Smooth muscle cell (in vitro differentiated cells): ENCODE measurements at regions not wholly inside any gene's neighbourhood (a gene's known extent, or its start where the extent isn't known, plus 50 kb on each side); places are given as distances from the start of the nearest gene placed in this dataset.

ENCODE experiments used
- DNase-seq: peaks from one replicate; lab custom pipeline; 2025; ENCODE audit not compliant: unreplicated experiment; lab: John Stamatoyannopoulos, UW
- H2AFZ ChIP-seq: fragments of 200-600 bp; sonication (generic); 2 replicates; pipeline ENCODE4 v1.6.0; 2016; ENCODE audit warnings: antibody characterized with exemption, low read depth, mild to moderate bottlenecking
- H3F3A ChIP-seq: fragments of 200-600 bp; sonication (generic); 2 replicates; pipeline ENCODE4 v1.6.0; 2017; ENCODE audit warnings: antibody characterized with exemption, low read depth
- H3K27ac ChIP-seq: fragments of 200-600 bp; sonication (generic); 2 replicates; pipeline ENCODE4 v1.5.1; 2016; ENCODE audit warnings: low read depth, mild to moderate bottlenecking
- H3K27me3 ChIP-seq: fragments of 200-600 bp; sonication (generic); 2 replicates; pipeline ENCODE4 v1.6.1; 2016; ENCODE audit warnings: low read depth, mild to moderate bottlenecking
- H3K36me3 ChIP-seq: fragments of 200-600 bp; sonication (generic); 2 replicates; pipeline ENCODE4 v1.5.1; 2016; ENCODE audit warnings: low read depth
- H3K4me1 ChIP-seq: fragments of 200-600 bp; sonication (generic); 2 replicates; pipeline ENCODE4 v1.5.1; 2016; ENCODE audit warnings: low read depth
- H3K4me2 ChIP-seq: fragments of 200-600 bp; sonication (generic); 2 replicates; pipeline ENCODE4 v1.6.0; 2016; ENCODE audit warnings: mild to moderate bottlenecking
- H3K4me3 ChIP-seq: fragments of 200-600 bp; sonication (generic); 2 replicates; pipeline ENCODE4 v1.5.1; 2016; ENCODE audit warnings: mild to moderate bottlenecking
- H3K79me2 ChIP-seq: fragments of 200-600 bp; sonication (generic); 2 replicates; pipeline ENCODE4 v1.6.0; 2016; ENCODE audit warnings: low read depth, mild to moderate bottlenecking
- H3K9ac ChIP-seq: fragments of 200-600 bp; sonication (generic); 2 replicates; pipeline ENCODE4 v1.6.0; 2016; ENCODE audit warnings: low read depth
- H3K9me3 ChIP-seq: fragments of 200-600 bp; sonication (generic); replicated peaks from 2 replicates; pipeline ENCODE4 v1.5.1; 2016; ENCODE audit warnings: low read depth
- H4K20me1 ChIP-seq: fragments of 200-600 bp; sonication (generic); 2 replicates; pipeline ENCODE4 v1.6.0; 2016; ENCODE audit warnings: low read depth
- CTCF ChIP-seq: fragments of 200-600 bp; sonication (generic); IDR thresholded peaks from 2 replicates; pipeline ENCODE4 v1.5.1; 2017; ENCODE audit warnings: borderline replicate concordance, mild to moderate bottlenecking, antibody characterized with exemption; ENCODE audit not compliant: insufficient read depth, poor library complexity, severe bottlenecking
- WGBS: methylation state at CpG from one replicate; pipeline ENCODE4 v1.1.7; 2016; ENCODE audit warnings: low lambda C conversion rate; 5-methylcytosine and 5-hydroxymethylcytosine counted together

GRCh38 chr9:129356871-129357772, 179.1 kb upstream of the IER5L start:
- Histone ChIP-seq H3K79me2 (no peaks in the 10 kb centered on the region), H3F3A (no peaks in the 10 kb centered on the region), H3K27ac (no peak overlapping the region), H3K36me3 (no peaks in the 10 kb centered on the region), H3K27me3 (no peaks in the 10 kb centered on the region), H3K4me2 (no peak overlapping the region), H3K9ac (no peak overlapping the region), H4K20me1 (no peaks in the 10 kb centered on the region), H3K9me3 (no peaks in the 10 kb centered on the region), H3K4me3 (no peak overlapping the region), H2AFZ (no peak overlapping the region), H3K4me1 (peaks cover 20% of the 10 kb centered on the region)
- WGBS: 97% methylated on average over 16 of the region's 18 CpGs
- no peak for DNase-seq
- TF ChIP-seq CTCF: no peak

GRCh38 chr9:129355631-129356030, 177.6 kb upstream of the IER5L start:
- no peaks in the 10 kb centered on the region for H3K27me3 ChIP-seq
- H3K9me3 ChIP-seq: no peaks in the 10 kb centered on the region
- H3K36me3 ChIP-seq: no peaks in the 10 kb centered on the region
- H2AFZ ChIP-seq: no peak overlapping the region
- H3K79me2 ChIP-seq: no peaks in the 10 kb centered on the region
- H3K9ac ChIP-seq: no peak overlapping the region
- H3K4me1 ChIP-seq: peaks cover 20% of the 10 kb centered on the region
- H3K4me3 ChIP-seq: no peak overlapping the region
- H3F3A ChIP-seq: no peaks in the 10 kb centered on the region
- no peak for DNase-seq
- TF ChIP-seq CTCF: no peak
- H3K4me2 ChIP-seq: no peak overlapping the region
- no peaks in the 10 kb centered on the region for H4K20me1 ChIP-seq
- WGBS: 97% methylated on average over 5 of the region's 5 CpGs
- no peak overlapping the region for H3K27ac ChIP-seq

- 96% methylated on average over 7 of the region's 7 CpGs for WGBS
- H3K4me1 ChIP-seq: peaks cover 14% of the 10 kb centered on the region
Measured at GRCh38 chr9:129354498-129354897, 176.4 kb upstream of the IER5L start.

More at GRCh38 chr9:129354498-129354897, 176.4 kb upstream of the IER5L start:
- Histone ChIP-seq H3F3A (no peaks in the 10 kb centered on the region), H2AFZ (no peak overlapping the region), H3K27ac (no peak overlapping the region), H3K79me2 (no peaks in the 10 kb centered on the region), H3K36me3 (no peaks in the 10 kb centered on the region), H4K20me1 (no peaks in the 10 kb centered on the region), H3K4me3 (no peak overlapping the region), H3K9ac (no peak overlapping the region), H3K4me2 (no peak overlapping the region), H3K9me3 (no peaks in the 10 kb centered on the region), H3K27me3 (no peaks in the 10 kb centered on the region)
- DNase-seq: no peak
- no peak for TF ChIP-seq CTCF
